Activated B cell treated with CpG ODN at 0.5 μM for 24 hours (primary cell): ENCODE measurements at regions not wholly inside any gene's neighbourhood (a gene's known extent, or its start where the extent isn't known, plus 50 kb on each side); places are given as distances from the start of the nearest gene placed in this dataset.

ENCODE experiments used
- ATAC-seq: fragments of 200-7000 bp; cut with Tn5 transposase; one replicate; pipeline ENCODE4 v1.10.0; 2021; ENCODE audit warnings: low read depth, mild to moderate bottlenecking, moderate library complexity
- CTCF ChIA-PET: fragments of 350-600 bp; sonication (Branson Sonifier 250); formaldehyde crosslinking; loops from one replicate; lab custom pipeline; 2021; ENCODE audit warnings: antibody characterized with exemption; lab: Charles Lee
- POLR2A ChIA-PET: fragments of 350-600 bp; sonication (Branson Sonifier 250); formaldehyde crosslinking; loops from one replicate; lab custom pipeline; 2021; ENCODE audit warnings: antibody characterized with exemption; lab: Charles Lee
- DNase-seq: peaks from one replicate; pipeline ENCODE4 v3.0.0; 2022
- H3K27ac Mint-ChIP-seq: one replicate; pipeline ENCODE4 v1.8.0; 2020; ENCODE audit warnings: mixed read lengths
- H3K27me3 Mint-ChIP-seq: one replicate; pipeline ENCODE4 v1.8.0; 2021; ENCODE audit warnings: mixed read lengths
- H3K36me3 Mint-ChIP-seq: one replicate; pipeline ENCODE4 v1.8.0; 2021; ENCODE audit warnings: low read depth, mixed read lengths
- H3K4me1 Mint-ChIP-seq: one replicate; pipeline ENCODE4 v1.8.0; 2021; ENCODE audit warnings: mixed read lengths
- H3K4me3 Mint-ChIP-seq: one replicate; pipeline ENCODE4 v1.8.0; 2020; ENCODE audit warnings: mild to moderate bottlenecking, mixed read lengths
- H3K9me3 Mint-ChIP-seq: one replicate; pipeline ENCODE4 v1.8.0; 2020; ENCODE audit warnings: mixed read lengths
- intact Hi-C: fragments of 100-400 bp; cut with micrococcal nuclease; formaldehyde crosslinking; loops from one replicate; pipeline ENCODE4 v1.15.1; 2024
- TF ChIP-seq, protein P1 (sequence below): fragments of 200-600 bp; IDR thresholded peaks from one replicate; pipeline ENCODE4 v1.8.0; 2022; ENCODE audit warnings: antibody characterized with exemption, mild to moderate bottlenecking

DNA sequence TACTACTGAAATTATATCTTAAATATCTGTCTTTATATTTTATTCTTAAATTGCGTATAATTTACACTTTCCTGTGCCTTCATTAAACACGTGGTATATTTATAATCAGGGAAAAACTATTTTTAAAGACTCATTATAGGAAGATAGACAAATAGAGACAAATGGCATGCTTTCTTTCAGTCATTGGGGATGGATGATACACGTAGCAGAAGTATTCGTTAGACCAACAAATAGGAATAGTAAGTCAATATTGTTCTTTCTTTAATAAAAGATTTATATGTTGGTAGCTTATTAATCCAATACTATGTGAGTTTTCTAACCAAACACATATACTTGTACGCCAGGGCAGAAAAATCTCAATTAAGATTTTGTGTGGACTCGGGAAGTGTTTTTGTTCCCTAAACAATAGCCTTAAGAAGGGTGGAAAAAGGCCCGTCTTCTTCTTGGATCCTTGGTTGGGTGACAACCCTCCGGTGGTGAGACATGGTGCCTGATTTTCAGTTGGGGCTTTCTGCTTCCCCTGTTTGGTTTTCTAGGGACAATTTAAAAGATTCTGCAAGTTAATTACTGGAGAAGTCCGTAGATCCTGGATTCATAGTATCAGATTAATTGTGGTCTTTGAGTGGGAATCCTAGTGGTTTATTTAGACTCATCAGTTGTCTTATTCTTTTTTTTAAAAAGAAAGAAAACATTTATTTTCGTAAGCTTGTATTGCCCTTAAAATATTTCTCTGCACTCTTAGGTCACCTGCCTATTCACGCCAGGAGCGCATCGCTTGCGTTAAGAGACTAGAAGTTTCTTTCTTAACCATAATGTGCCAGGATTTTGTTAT is 83.5 kb upstream of the WNT7B start:
- ChIA-PET POLR2A (no interaction called here), CTCF (interaction anchor here (1.0 kb wide), 1 partner anchor 56 kb away, joined by 3 read pairs; no protein-coding TSS in a partner anchor)
- DNase-seq, result no peak
- intact Hi-C loops, result no loop called here
- Mint-ChIP-seq H3K27me3 (no peaks in the 10 kb centered on the region), H3K27ac (no peak overlapping the region), H3K36me3 (peaks cover 6% of the 10 kb centered on the region), H3K4me3 (no peak overlapping the region), H3K9me3 (no peaks in the 10 kb centered on the region), H3K4me1 (peaks cover 42% of the 10 kb centered on the region)
- ATAC-seq, result no peak
- TF ChIP-seq, protein P1, sequence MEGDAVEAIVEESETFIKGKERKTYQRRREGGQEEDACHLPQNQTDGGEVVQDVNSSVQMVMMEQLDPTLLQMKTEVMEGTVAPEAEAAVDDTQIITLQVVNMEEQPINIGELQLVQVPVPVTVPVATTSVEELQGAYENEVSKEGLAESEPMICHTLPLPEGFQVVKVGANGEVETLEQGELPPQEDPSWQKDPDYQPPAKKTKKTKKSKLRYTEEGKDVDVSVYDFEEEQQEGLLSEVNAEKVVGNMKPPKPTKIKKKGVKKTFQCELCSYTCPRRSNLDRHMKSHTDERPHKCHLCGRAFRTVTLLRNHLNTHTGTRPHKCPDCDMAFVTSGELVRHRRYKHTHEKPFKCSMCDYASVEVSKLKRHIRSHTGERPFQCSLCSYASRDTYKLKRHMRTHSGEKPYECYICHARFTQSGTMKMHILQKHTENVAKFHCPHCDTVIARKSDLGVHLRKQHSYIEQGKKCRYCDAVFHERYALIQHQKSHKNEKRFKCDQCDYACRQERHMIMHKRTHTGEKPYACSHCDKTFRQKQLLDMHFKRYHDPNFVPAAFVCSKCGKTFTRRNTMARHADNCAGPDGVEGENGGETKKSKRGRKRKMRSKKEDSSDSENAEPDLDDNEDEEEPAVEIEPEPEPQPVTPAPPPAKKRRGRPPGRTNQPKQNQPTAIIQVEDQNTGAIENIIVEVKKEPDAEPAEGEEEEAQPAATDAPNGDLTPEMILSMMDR, result no peak

DNA sequence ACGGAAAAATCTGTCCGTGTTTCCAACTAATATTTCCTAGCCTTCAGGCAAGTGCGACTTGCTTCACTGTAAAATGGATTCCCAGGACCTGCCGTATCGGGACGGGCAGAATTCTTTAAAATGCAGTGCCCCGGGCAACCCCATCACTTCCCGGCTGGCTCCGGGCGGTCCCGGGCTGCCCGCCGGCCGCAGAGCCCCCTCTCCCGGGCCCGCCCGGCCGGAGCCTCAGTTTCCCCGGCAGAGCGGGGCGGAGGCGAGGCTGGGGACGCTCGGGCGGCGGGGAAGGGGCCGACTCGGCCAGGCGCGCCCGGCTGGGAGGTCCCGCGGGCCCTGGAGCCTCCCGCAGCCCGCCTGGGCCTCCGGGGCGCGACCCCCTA is 84.2 kb upstream of the WNT7B start:
- TF ChIP-seq, protein P1, result no peak
- ATAC-seq (no peak), DNase-seq (no peak)
- ChIA-PET CTCF (no interaction called here), POLR2A (no interaction called here)
- intact Hi-C loops, result no loop called here
- H3K27ac Mint-ChIP-seq, result no peak overlapping the region
- H3K4me1 Mint-ChIP-seq, result peaks cover 41% of the 10 kb centered on the region
- peaks cover 6% of the 10 kb centered on the region for H3K36me3 Mint-ChIP-seq
- H3K9me3 Mint-ChIP-seq, result no peaks in the 10 kb centered on the region
- no peak overlapping the region for H3K4me3 Mint-ChIP-seq
- no peaks in the 10 kb centered on the region for H3K27me3 Mint-ChIP-seq

DNA sequence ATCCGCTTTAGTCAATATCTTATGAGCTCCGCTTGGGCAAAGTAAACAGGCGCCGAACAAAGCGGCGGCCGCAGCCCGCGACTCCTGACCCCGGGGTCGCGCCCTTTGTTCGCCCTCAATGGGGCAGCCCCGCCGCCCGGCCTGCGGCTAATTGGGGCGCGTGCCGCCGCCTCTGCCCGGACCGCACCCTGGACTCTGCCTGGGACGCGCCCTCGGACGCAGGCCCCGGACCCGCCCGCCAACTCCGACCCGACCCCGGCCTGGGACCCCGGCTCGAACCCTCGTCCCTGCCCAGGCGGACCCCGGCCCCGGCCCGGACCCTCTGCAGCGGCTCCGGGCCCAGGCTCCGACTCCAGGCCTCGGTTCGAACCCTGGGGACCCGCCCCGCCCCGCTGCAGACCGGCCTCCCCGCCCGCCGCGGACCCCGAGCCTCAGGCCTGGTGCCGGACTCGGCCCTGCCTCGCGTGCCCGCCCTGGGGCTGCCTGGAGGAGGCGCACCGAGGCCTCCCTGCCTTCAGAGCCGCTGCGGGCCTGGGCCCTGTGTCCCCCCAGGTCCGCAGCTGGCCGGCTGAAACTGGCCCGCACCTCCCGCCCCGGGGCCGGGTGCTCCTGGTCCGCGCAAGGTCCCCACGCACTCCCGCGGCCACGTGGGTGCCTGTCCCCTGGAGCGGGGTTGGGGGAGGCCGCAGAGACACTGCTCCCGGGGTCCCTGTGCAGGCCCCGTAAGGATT is 84.7 kb upstream of the WNT7B start:
- no peak for DNase-seq
- CTCF ChIA-PET, result no interaction called here
- Mint-ChIP-seq H3K4me3 (no peak overlapping the region), H3K36me3 (peaks cover 6% of the 10 kb centered on the region), H3K4me1 (peaks cover 38% of the 10 kb centered on the region), H3K27ac (no peak overlapping the region), H3K27me3 (no peaks in the 10 kb centered on the region), H3K9me3 (no peaks in the 10 kb centered on the region)
- ATAC-seq, result no peak
- POLR2A ChIA-PET, result no interaction called here
- TF ChIP-seq, protein P1, result no peak
- intact Hi-C loops, result no loop called here

DNA sequence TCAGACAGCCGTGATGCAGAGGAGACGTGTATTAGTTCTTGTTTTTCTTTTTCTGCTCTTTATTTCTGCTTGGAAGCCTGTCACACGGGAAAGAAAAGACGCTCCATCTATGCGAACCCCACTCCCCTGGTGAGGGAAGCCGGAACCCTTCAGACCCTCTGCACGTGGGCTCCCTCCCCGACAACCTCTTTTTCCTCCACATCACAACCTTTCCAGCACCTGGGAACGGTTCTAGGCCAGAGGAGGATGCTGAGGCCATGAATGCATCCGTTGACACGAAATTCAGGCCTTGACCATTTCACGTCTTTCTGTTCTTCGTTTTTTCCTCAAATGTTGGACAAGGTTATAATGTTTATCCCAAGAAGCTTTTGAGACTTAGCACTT is 85.3 kb upstream of the WNT7B start:
- TF ChIP-seq, protein P1, result no peak
- Mint-ChIP-seq H3K9me3 (no peaks in the 10 kb centered on the region), H3K27ac (no peak overlapping the region), H3K27me3 (no peaks in the 10 kb centered on the region), H3K4me1 (peaks cover 40% of the 10 kb centered on the region), H3K4me3 (no peak overlapping the region), H3K36me3 (peaks cover 6% of the 10 kb centered on the region)
- CTCF ChIA-PET, result no interaction called here
- ATAC-seq (no peak), DNase-seq (no peak)
- POLR2A ChIA-PET, result interaction anchor here (0.8 to 3.1 kb wide), 2 partner anchors 8 to 9 kb away, joined by 3 to 13 read pairs; no protein-coding TSS in a partner anchor
- intact Hi-C loops, result no loop called here

DNA sequence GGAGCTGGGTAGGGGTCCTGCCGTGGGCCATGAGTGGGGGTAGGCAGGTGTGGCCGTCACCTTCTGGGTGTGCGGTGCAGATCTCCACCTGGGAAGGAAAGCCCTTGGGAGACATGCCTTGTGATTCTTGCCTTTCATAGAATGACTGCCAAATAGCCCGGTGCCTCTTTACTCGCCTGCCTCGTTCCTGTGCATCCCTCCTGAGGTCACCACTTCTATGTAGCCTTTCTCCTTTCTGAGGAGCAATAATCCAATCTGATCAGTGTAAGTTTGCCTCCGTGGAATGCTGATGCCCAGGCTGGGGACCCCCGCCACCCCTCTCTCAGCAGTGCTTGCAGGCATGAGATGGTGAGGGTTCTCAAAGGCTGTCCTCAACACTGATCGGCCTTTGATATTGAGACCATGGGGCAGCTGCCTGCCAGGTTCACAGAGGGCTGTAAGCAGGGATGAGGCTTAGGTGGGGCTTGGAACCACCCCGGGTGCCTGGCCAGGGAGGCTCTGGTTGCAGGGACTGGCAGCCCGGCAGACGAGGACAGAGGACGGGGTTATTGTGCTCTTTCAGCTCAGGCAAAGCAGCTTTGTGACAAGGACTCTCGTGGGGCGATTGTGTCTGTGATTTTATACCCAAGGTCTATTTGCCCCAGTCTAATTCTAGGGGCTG is 86.1 kb upstream of the WNT7B start:
- ChIA-PET CTCF (no interaction called here), POLR2A (interaction anchor here (0.8 to 3.1 kb wide), 2 partner anchors 8 to 9 kb away, joined by 3 to 13 read pairs; no protein-coding TSS in a partner anchor)
- Mint-ChIP-seq H3K4me1 (peaks cover 31% of the 10 kb centered on the region), H3K27me3 (no peaks in the 10 kb centered on the region), H3K4me3 (no peak overlapping the region), H3K27ac (no peak overlapping the region), H3K36me3 (peaks cover 6% of the 10 kb centered on the region), H3K9me3 (no peaks in the 10 kb centered on the region)
- DNase-seq, result no peak
- intact Hi-C loops, result no loop called here
- TF ChIP-seq, protein P1, result no peak
- no peak for ATAC-seq
